ENCODE measurements at regions not wholly inside any gene's neighbourhood (a gene's known extent, or its start where the extent isn't known, plus 50 kb on each side); places are given as distances from the start of the nearest gene placed in this dataset.

GRCh38 chr3:5841599-5841998, 654.1 kb downstream of the EDEM1 start:
- H3K79me2 ChIP-seq (ENCODE audit: insufficient read depth, low read length), result no peaks in the 10 kb centered on the region
- no peaks in the 10 kb centered on the region for H3K36me3 ChIP-seq (ENCODE audit: low read length)
- H3K9ac ChIP-seq (ENCODE audit: low read length), result no peak overlapping the region
- H3F3A ChIP-seq (ENCODE audit: insufficient read depth), result no peaks in the 10 kb centered on the region
- H3K9me3 ChIP-seq (ENCODE audit: insufficient read depth, low read length), result no peaks in the 10 kb centered on the region
- H3K27me3 ChIP-seq (ENCODE audit: low read length), result no peaks in the 10 kb centered on the region
- no peaks in the 10 kb centered on the region for H3K9me2 ChIP-seq (replicated peaks; ENCODE audit: insufficient read depth, low read length)
- H2AFZ ChIP-seq (ENCODE audit: low read depth, low read length, severe bottlenecking), result no peak overlapping the region
- no peak overlapping the region for H3K27ac ChIP-seq (ENCODE audit: low read depth, low read length)
- no peaks in the 10 kb centered on the region for H4K20me1 ChIP-seq (ENCODE audit: low read depth, low read length)
- TF ChIP-seq, protein P1, sequence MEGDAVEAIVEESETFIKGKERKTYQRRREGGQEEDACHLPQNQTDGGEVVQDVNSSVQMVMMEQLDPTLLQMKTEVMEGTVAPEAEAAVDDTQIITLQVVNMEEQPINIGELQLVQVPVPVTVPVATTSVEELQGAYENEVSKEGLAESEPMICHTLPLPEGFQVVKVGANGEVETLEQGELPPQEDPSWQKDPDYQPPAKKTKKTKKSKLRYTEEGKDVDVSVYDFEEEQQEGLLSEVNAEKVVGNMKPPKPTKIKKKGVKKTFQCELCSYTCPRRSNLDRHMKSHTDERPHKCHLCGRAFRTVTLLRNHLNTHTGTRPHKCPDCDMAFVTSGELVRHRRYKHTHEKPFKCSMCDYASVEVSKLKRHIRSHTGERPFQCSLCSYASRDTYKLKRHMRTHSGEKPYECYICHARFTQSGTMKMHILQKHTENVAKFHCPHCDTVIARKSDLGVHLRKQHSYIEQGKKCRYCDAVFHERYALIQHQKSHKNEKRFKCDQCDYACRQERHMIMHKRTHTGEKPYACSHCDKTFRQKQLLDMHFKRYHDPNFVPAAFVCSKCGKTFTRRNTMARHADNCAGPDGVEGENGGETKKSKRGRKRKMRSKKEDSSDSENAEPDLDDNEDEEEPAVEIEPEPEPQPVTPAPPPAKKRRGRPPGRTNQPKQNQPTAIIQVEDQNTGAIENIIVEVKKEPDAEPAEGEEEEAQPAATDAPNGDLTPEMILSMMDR (IDR thresholded peaks at IDR 0.05; ENCODE audit: insufficient read depth, low read length, poor library complexity, severe bottlenecking), result no peak
- TF ChIP-seq EZH2phosphoT487 (conservative IDR thresholded peaks at IDR 0.05; ENCODE audit: low read length), result no peak
- H3K4me2 ChIP-seq (ENCODE audit: low read depth, low read length, poor library complexity, severe bottlenecking), result no peak overlapping the region
- no peak overlapping the region for H3K4me3 ChIP-seq (ENCODE audit: insufficient read depth, low read length, poor library complexity, severe bottlenecking)

DNA sequence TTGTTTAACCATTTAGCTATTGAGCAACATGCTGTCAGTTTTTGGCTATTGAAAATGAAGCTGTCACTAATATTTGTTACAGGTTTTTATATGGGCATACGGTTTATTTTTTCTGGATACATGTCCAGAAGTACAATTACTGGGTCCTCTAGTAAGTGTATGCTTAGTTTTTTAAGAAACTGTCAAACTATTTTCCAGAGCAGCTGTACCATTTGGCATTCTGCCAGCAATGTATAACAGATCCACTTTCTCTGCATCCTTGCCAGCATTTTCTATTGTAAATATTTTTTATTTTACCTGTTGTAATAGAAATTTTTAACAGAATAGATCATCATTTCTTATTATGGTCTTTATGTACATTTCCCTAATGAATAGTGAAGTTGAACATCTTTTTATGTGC, 658.8 kb downstream of the EDEM1 start:
- Histone ChIP-seq H3F3A (ENCODE audit: insufficient read depth) (no peaks in the 10 kb centered on the region), H2AFZ (ENCODE audit: low read depth, low read length, severe bottlenecking) (no peak overlapping the region), H3K9ac (ENCODE audit: low read length) (no peak overlapping the region), H3K9me2 (replicated peaks; ENCODE audit: insufficient read depth, low read length) (no peaks in the 10 kb centered on the region), H3K36me3 (ENCODE audit: low read length) (no peaks in the 10 kb centered on the region), H4K20me1 (ENCODE audit: low read depth, low read length) (no peaks in the 10 kb centered on the region), H3K9me3 (ENCODE audit: insufficient read depth, low read length) (no peaks in the 10 kb centered on the region), H3K4me2 (ENCODE audit: low read depth, low read length, poor library complexity, severe bottlenecking) (no peak overlapping the region), H3K27me3 (ENCODE audit: low read length) (no peaks in the 10 kb centered on the region), H3K4me3 (ENCODE audit: insufficient read depth, low read length, poor library complexity, severe bottlenecking) (no peak overlapping the region), H3K79me2 (ENCODE audit: insufficient read depth, low read length) (no peaks in the 10 kb centered on the region), H3K27ac (ENCODE audit: low read depth, low read length) (no peak overlapping the region)
- TF ChIP-seq, protein P1 (IDR thresholded peaks at IDR 0.05; ENCODE audit: insufficient read depth, low read length, poor library complexity, severe bottlenecking), result no peak
- no peak for TF ChIP-seq EZH2phosphoT487 (conservative IDR thresholded peaks at IDR 0.05; ENCODE audit: low read length)

GRCh38 chr3:5861151-5861550, 673.6 kb downstream of the EDEM1 start:
- no peak overlapping the region for H3K27ac ChIP-seq (ENCODE audit: low read depth, low read length)
- no peak for TF ChIP-seq EZH2phosphoT487 (conservative IDR thresholded peaks at IDR 0.05; ENCODE audit: low read length)
- TF ChIP-seq, protein P1 (IDR thresholded peaks at IDR 0.05; ENCODE audit: insufficient read depth, low read length, poor library complexity, severe bottlenecking), result no peak

More at GRCh38 chr3:5861151-5861550, 673.6 kb downstream of the EDEM1 start:
- Histone ChIP-seq H3K79me2 (ENCODE audit: insufficient read depth, low read length) (no peaks in the 10 kb centered on the region), H4K20me1 (ENCODE audit: low read depth, low read length) (no peaks in the 10 kb centered on the region), H3K9me2 (replicated peaks; ENCODE audit: insufficient read depth, low read length) (no peaks in the 10 kb centered on the region), H3K9me3 (ENCODE audit: insufficient read depth, low read length) (no peaks in the 10 kb centered on the region), H3K36me3 (ENCODE audit: low read length) (no peaks in the 10 kb centered on the region), H3K4me3 (ENCODE audit: insufficient read depth, low read length, poor library complexity, severe bottlenecking) (no peak overlapping the region), H3K4me2 (ENCODE audit: low read depth, low read length, poor library complexity, severe bottlenecking) (no peak overlapping the region), H3F3A (ENCODE audit: insufficient read depth) (no peaks in the 10 kb centered on the region), H2AFZ (ENCODE audit: low read depth, low read length, severe bottlenecking) (no peak overlapping the region), H3K27me3 (ENCODE audit: low read length) (no peaks in the 10 kb centered on the region), H3K9ac (ENCODE audit: low read length) (no peak overlapping the region)
